GDM1 (cell line): ENCODE measurements at regions not wholly inside any gene's neighbourhood (a gene's known extent, or its start where the extent isn't known, plus 50 kb on each side); places are given as distances from the start of the nearest gene placed in this dataset.

Experiments used
- DNase-seq: peaks from one replicate; lab custom pipeline; 2025; lab: John Stamatoyannopoulos, UW

- DNase-seq, result no peak
Measured at GRCh38 chr9:26313108-26313507, 579.5 kb downstream of the CAAP1 start.

- DNase-seq, result no peak
Measured at GRCh38 chr9:26311463-26311995, 581.1 kb downstream of the CAAP1 start.

- DNase-seq, result no peak
Measured at GRCh38 chr9:26310294-26310693, 582.3 kb downstream of the CAAP1 start.

- DNase-seq, result no peak
Measured at GRCh38 chr9:26308328-26308727, 584.3 kb downstream of the CAAP1 start.

- DNase-seq, result no peak
Measured at GRCh38 chr9:26301659-26302058, 590.9 kb downstream of the CAAP1 start.

- DNase-seq, result no peak
Measured at GRCh38 chr9:26301046-26301445, 591.6 kb downstream of the CAAP1 start.

- no peak for DNase-seq
Measured at GRCh38 chr9:26296910-26297572, 595.6 kb downstream of the CAAP1 start.

- no peak for DNase-seq
Measured at GRCh38 chr9:26292943-26293342, 599.7 kb downstream of the CAAP1 start.

- no peak for DNase-seq
Measured at GRCh38 chr9:26271495-26272122, 593.4 kb upstream of the TUSC1 start.

- no peak for DNase-seq
Measured at GRCh38 chr9:26266146-26266793, 588.0 kb upstream of the TUSC1 start.

- DNase-seq, result no peak
Measured at GRCh38 chr9:26264709-26265601, 586.7 kb upstream of the TUSC1 start.

GRCh38 chr9:26263478-26263877, 585.2 kb upstream of the TUSC1 start:
- DNase-seq, result no peak

GRCh38 chr9:26262421-26263107, 584.3 kb upstream of the TUSC1 start:
- no peak for DNase-seq

GRCh38 chr9:26261503-26262330, 583.5 kb upstream of the TUSC1 start:
- no peak for DNase-seq

- no peak for DNase-seq
Measured at GRCh38 chr9:26260238-26260637, 582.0 kb upstream of the TUSC1 start.

GRCh38 chr9:26247861-26248260, 569.6 kb upstream of the TUSC1 start:
- DNase-seq, result no peak

GRCh38 chr9:26244661-26245451, 566.6 kb upstream of the TUSC1 start:
- no peak for DNase-seq

- DNase-seq, result no peak
Measured at GRCh38 chr9:26243726-26244125, 565.5 kb upstream of the TUSC1 start.

GRCh38 chr9:26243029-26243697, 564.9 kb upstream of the TUSC1 start:
- DNase-seq, result no peak
